ENCODE measurements at regions not wholly inside any gene's neighbourhood (a gene's known extent, or its start where the extent isn't known, plus 50 kb on each side); places are given as distances from the start of the nearest gene placed in this dataset.

- Histone ChIP-seq H3K27me3 (no peaks in the 10 kb centered on the region), H3K4me1 (no peaks in the 10 kb centered on the region), H3K9me3 (no peaks in the 10 kb centered on the region), H3K4me3 (no peak overlapping the region), H3K36me3 (no peaks in the 10 kb centered on the region), H3K27ac (no peak overlapping the region)
- TF ChIP-seq POLR2A (IDR thresholded peaks at IDR 0.05), result no peak
- TF ChIP-seq, protein P1, sequence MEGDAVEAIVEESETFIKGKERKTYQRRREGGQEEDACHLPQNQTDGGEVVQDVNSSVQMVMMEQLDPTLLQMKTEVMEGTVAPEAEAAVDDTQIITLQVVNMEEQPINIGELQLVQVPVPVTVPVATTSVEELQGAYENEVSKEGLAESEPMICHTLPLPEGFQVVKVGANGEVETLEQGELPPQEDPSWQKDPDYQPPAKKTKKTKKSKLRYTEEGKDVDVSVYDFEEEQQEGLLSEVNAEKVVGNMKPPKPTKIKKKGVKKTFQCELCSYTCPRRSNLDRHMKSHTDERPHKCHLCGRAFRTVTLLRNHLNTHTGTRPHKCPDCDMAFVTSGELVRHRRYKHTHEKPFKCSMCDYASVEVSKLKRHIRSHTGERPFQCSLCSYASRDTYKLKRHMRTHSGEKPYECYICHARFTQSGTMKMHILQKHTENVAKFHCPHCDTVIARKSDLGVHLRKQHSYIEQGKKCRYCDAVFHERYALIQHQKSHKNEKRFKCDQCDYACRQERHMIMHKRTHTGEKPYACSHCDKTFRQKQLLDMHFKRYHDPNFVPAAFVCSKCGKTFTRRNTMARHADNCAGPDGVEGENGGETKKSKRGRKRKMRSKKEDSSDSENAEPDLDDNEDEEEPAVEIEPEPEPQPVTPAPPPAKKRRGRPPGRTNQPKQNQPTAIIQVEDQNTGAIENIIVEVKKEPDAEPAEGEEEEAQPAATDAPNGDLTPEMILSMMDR (IDR thresholded peaks at IDR 0.05), result no peak
- DNase-seq, result no peak
Measured at GRCh38 chr2:16890081-16890480, 224.4 kb upstream of the CYRIA start.

DNA sequence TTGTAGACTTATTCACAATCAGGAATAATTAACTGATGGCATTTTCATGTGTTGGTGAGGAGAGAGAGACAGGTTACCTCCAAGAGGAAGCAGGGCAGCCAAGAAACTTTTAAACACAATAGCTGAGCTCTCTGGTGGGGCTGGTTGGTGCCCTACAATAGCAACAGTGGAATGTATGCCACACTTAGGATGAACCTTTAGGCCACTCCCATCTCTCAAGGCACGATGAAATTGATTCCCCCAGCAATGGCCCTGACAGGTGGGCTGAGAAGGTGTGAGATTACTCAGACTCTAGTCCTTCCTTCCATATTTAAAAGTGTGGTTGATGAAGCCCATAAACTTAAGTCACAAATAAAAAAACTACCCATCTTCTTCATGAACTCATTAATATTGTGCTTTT lies 219.4 kb upstream of the CYRIA start:
- DNase-seq, result no peak
- Histone ChIP-seq H3K27me3 (no peaks in the 10 kb centered on the region), H3K4me3 (no peak overlapping the region), H3K4me1 (no peaks in the 10 kb centered on the region), H3K9me3 (no peaks in the 10 kb centered on the region), H3K36me3 (no peaks in the 10 kb centered on the region), H3K27ac (no peak overlapping the region)
- TF ChIP-seq, protein P1 (IDR thresholded peaks at IDR 0.05), result no peak
- TF ChIP-seq POLR2A (IDR thresholded peaks at IDR 0.05), result no peak

- DNase-seq, result no peak
- Histone ChIP-seq H3K4me1 (no peaks in the 10 kb centered on the region), H3K4me3 (no peak overlapping the region), H3K27me3 (no peaks in the 10 kb centered on the region), H3K9me3 (no peaks in the 10 kb centered on the region), H3K27ac (no peak overlapping the region), H3K36me3 (no peaks in the 10 kb centered on the region)
- TF ChIP-seq, protein P1 (IDR thresholded peaks at IDR 0.05), result no peak
- no peak for TF ChIP-seq POLR2A (IDR thresholded peaks at IDR 0.05)
Measured at GRCh38 chr2:16882706-16883105, 217.1 kb upstream of the CYRIA start.

DNA sequence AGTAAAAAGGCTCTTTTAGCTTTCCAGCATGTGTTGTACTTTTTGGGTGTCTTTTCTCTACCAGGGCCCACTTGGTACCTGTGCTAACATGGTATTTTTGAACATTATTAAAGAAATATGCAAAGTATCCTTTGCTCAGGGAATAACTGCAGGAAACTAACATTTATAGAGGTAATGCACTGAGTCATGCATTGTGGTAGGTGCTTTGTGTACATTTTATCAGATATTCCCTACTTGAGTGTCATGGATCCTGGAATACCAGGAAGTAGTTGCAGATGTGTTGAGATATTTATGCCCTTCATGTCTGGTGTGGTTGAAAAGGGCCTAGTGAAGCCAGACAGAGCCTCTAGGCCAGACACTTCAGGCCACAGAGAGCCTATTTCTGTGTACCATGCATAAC lies 215.5 kb upstream of the CYRIA start:
- H3K9me3 ChIP-seq, result no peaks in the 10 kb centered on the region
- no peak overlapping the region for H3K27ac ChIP-seq
- H3K36me3 ChIP-seq, result no peaks in the 10 kb centered on the region
- no peak for TF ChIP-seq POLR2A (IDR thresholded peaks at IDR 0.05)
- TF ChIP-seq, protein P1 (IDR thresholded peaks at IDR 0.05), result no peak
- no peak for DNase-seq
- H3K4me1 ChIP-seq, result no peaks in the 10 kb centered on the region
- H3K4me3 ChIP-seq, result no peak overlapping the region
- no peaks in the 10 kb centered on the region for H3K27me3 ChIP-seq

GRCh38 chr2:16871411-16871810 lies 205.8 kb upstream of the CYRIA start:
- Histone ChIP-seq H3K36me3 (no peaks in the 10 kb centered on the region), H3K4me1 (no peaks in the 10 kb centered on the region), H3K27me3 (no peaks in the 10 kb centered on the region), H3K4me3 (no peak overlapping the region), H3K27ac (no peak overlapping the region), H3K9me3 (no peaks in the 10 kb centered on the region)
- DNase-seq, result no peak
- no peak for TF ChIP-seq POLR2A (IDR thresholded peaks at IDR 0.05)
- TF ChIP-seq, protein P1 (IDR thresholded peaks at IDR 0.05), result no peak

DNA sequence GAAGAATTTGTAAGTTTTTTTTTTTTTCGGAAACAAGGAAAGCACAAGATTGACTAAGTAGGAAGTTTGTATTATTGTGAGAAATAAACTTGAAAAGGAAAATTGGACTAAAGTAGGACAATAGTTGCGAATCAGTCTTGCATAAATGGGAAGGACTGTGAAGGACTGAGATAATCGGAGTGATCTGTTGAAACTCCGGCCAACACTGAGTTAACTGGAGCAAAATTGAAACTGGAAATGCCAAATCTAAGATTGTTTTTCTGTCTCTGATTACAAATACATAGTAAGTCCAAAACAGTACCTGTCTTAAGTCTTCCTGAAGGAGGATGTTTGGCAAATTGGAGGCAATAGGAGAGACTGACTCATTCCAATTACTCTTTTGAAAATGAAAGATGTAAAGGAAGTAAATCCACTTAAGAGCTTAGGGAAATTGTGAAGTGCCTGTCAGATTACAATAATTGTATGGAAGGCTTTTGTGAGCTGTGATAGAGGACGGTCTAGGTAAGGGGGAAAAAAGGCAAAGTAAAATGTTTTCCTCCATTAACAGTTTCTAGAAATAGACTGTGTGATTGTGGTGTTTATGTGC lies 204.9 kb upstream of the CYRIA start:
- Histone ChIP-seq H3K4me3 (no peak overlapping the region), H3K27me3 (no peaks in the 10 kb centered on the region), H3K36me3 (no peaks in the 10 kb centered on the region), H3K27ac (no peak overlapping the region), H3K9me3 (no peaks in the 10 kb centered on the region), H3K4me1 (no peaks in the 10 kb centered on the region)
- TF ChIP-seq, protein P1 (IDR thresholded peaks at IDR 0.05), result no peak
- TF ChIP-seq POLR2A (IDR thresholded peaks at IDR 0.05), result no peak
- DNase-seq, result no peak
